ENCODE measurements at regions not wholly inside any gene's neighbourhood (a gene's known extent, or its start where the extent isn't known, plus 50 kb on each side); places are given as distances from the start of the nearest gene placed in this dataset.

GRCh38 chr6:102344769-102345168 is 951.3 kb downstream of the GRIK2 start:
- H3K9me3 ChIP-seq (ENCODE audit: low read length) = no peaks in the 10 kb centered on the region

GRCh38 chr6:102340311-102340710 is 946.8 kb downstream of the GRIK2 start:
- no peak overlapping the region for H3K27ac ChIP-seq (ENCODE audit: low read depth, low read length, poor library complexity, severe bottlenecking)
- no peaks in the 10 kb centered on the region for H4K20me1 ChIP-seq (ENCODE audit: insufficient read depth, low read length)
- no peaks in the 10 kb centered on the region for H3F3A ChIP-seq (ENCODE audit: insufficient read depth, low read length)
- H3K36me3 ChIP-seq (ENCODE audit: insufficient read depth, low read length) = no peaks in the 10 kb centered on the region
- H3K79me2 ChIP-seq (ENCODE audit: insufficient read depth, low read length) = no peaks in the 10 kb centered on the region
- H3K9ac ChIP-seq (ENCODE audit: low read length) = no peak overlapping the region
- no peak overlapping the region for H3K4me2 ChIP-seq (ENCODE audit: low read length)
- no peak overlapping the region for H2AFZ ChIP-seq (ENCODE audit: low read length)
- no peaks in the 10 kb centered on the region for H3K4me1 ChIP-seq (ENCODE audit: insufficient read depth, low read length, severe bottlenecking)
- TF ChIP-seq EZH2 (IDR thresholded peaks at IDR 0.05; ENCODE audit: borderline replicate concordance, low read length) (no peak), CTCF (IDR thresholded peaks at IDR 0.05; ENCODE audit: low read length) (no peak)
- H3K27me3 ChIP-seq (ENCODE audit: insufficient read depth, low read length) = no peaks in the 10 kb centered on the region
- no peaks in the 10 kb centered on the region for H3K9me2 ChIP-seq (ENCODE audit: low read depth, low read length)
- H3K4me3 ChIP-seq (ENCODE audit: low read depth, low read length, poor library complexity, severe bottlenecking) = no peak overlapping the region
- H3K9me3 ChIP-seq (ENCODE audit: low read length) = no peaks in the 10 kb centered on the region

More at GRCh38 chr6:102344769-102345168, 951.3 kb downstream of the GRIK2 start:
- no peak for TF ChIP-seq EZH2 (IDR thresholded peaks at IDR 0.05; ENCODE audit: borderline replicate concordance, low read length)
- TF ChIP-seq CTCF (IDR thresholded peaks at IDR 0.05; ENCODE audit: low read length) = no peak
- no peaks in the 10 kb centered on the region for H3F3A ChIP-seq (ENCODE audit: insufficient read depth, low read length)
- H3K9me2 ChIP-seq (ENCODE audit: low read depth, low read length) = no peaks in the 10 kb centered on the region
- H3K9ac ChIP-seq (ENCODE audit: low read length) = no peak overlapping the region
- no peak overlapping the region for H3K4me2 ChIP-seq (ENCODE audit: low read length)
- H3K36me3 ChIP-seq (ENCODE audit: insufficient read depth, low read length) = no peaks in the 10 kb centered on the region
- no peaks in the 10 kb centered on the region for H3K79me2 ChIP-seq (ENCODE audit: insufficient read depth, low read length)
- no peaks in the 10 kb centered on the region for H3K4me1 ChIP-seq (ENCODE audit: insufficient read depth, low read length, severe bottlenecking)
- H3K27me3 ChIP-seq (ENCODE audit: insufficient read depth, low read length) = no peaks in the 10 kb centered on the region
- H3K4me3 ChIP-seq (ENCODE audit: low read depth, low read length, poor library complexity, severe bottlenecking) = no peak overlapping the region
- H3K27ac ChIP-seq (ENCODE audit: low read depth, low read length, poor library complexity, severe bottlenecking) = no peak overlapping the region
- no peaks in the 10 kb centered on the region for H4K20me1 ChIP-seq (ENCODE audit: insufficient read depth, low read length)
- no peak overlapping the region for H2AFZ ChIP-seq (ENCODE audit: low read length)

GRCh38 chr6:102333736-102334135 is 940.2 kb downstream of the GRIK2 start:
- Histone ChIP-seq H4K20me1 (ENCODE audit: insufficient read depth, low read length) (no peaks in the 10 kb centered on the region), H3K27me3 (ENCODE audit: insufficient read depth, low read length) (no peaks in the 10 kb centered on the region), H3F3A (ENCODE audit: insufficient read depth, low read length) (no peaks in the 10 kb centered on the region)

More at GRCh38 chr6:102333736-102334135, 940.2 kb downstream of the GRIK2 start:
- H3K9me2 ChIP-seq (ENCODE audit: low read depth, low read length) = no peaks in the 10 kb centered on the region
- no peaks in the 10 kb centered on the region for H3K4me1 ChIP-seq (ENCODE audit: insufficient read depth, low read length, severe bottlenecking)
- no peak overlapping the region for H3K27ac ChIP-seq (ENCODE audit: low read depth, low read length, poor library complexity, severe bottlenecking)
- no peaks in the 10 kb centered on the region for H3K79me2 ChIP-seq (ENCODE audit: insufficient read depth, low read length)
- no peak overlapping the region for H2AFZ ChIP-seq (ENCODE audit: low read length)
- H3K36me3 ChIP-seq (ENCODE audit: insufficient read depth, low read length) = no peaks in the 10 kb centered on the region
- H3K9me3 ChIP-seq (ENCODE audit: low read length) = no peaks in the 10 kb centered on the region
- H3K4me3 ChIP-seq (ENCODE audit: low read depth, low read length, poor library complexity, severe bottlenecking) = no peak overlapping the region
- H3K9ac ChIP-seq (ENCODE audit: low read length) = no peak overlapping the region
- no peak for TF ChIP-seq EZH2 (IDR thresholded peaks at IDR 0.05; ENCODE audit: borderline replicate concordance, low read length)
- TF ChIP-seq CTCF (IDR thresholded peaks at IDR 0.05; ENCODE audit: low read length) = no peak
- H3K4me2 ChIP-seq (ENCODE audit: low read length) = no peak overlapping the region

Measured in OCI-LY1 (cell line).